ENCODE measurements at regions not wholly inside any gene's neighbourhood (a gene's known extent, or its start where the extent isn't known, plus 50 kb on each side); places are given as distances from the start of the nearest gene placed in this dataset.

DNA sequence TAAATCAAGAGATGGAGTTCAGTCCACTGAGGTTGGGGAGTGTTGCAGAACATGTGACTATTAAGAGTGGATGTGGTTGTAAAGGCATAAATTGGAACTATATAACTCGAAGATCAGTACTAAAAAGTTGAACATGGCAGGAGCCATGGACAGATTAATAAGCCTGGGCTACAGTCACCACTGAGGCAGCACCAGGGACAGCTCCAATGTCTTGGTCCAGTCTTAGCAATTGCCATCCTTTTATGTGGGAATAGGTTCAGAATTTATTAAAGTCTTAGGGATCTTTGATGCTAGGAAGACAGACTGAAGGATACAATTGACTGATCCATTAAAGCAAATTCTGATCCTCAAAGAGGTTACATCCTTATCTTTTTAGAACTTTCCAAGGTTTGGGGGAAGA lies 156.6 kb downstream of the ADRA2A start:
- no peak overlapping the region for H3K4ac ChIP-seq (replicated peaks; ENCODE audit: insufficient read length, low read depth, low read length)
- no peak overlapping the region for H4K5ac ChIP-seq (ENCODE audit: insufficient read length, low read depth, low read length)
- ChIA-PET POLR2A (ENCODE audit: partially characterized antibody) (no interaction called here), CTCF (ENCODE audit: partially characterized antibody) (no interaction called here)
- no peak overlapping the region for H3K18ac ChIP-seq (ENCODE audit: extremely low read depth, low read length)
- H3K9me3 ChIP-seq (ENCODE audit: insufficient read depth in 2 of 2, low read depth in 1 of 2, low read length in 1 of 2): no peaks in the 10 kb centered on the region
- DNase-seq (ENCODE audit: low read depth in 1 of 2, low spot score in 2 of 2) (no peak), FAIRE-seq (no peak)
- no peak overlapping the region for H2BK120ac ChIP-seq (replicated peaks; ENCODE audit: low read depth, low read length)
- no peak overlapping the region for H4K8ac ChIP-seq (ENCODE audit: extremely low read depth, insufficient read depth, low read length)
- no peak overlapping the region for H3K14ac ChIP-seq (ENCODE audit: insufficient read length)
- no peaks in the 10 kb centered on the region for H4K20me1 ChIP-seq (replicated peaks in 1 of 2; ENCODE audit: control insufficient read depth in 1 of 2, insufficient read depth in 2 of 2, low read length in 2 of 2)
- H3K4me1 ChIP-seq (replicated peaks in 1 of 4; ENCODE audit: control insufficient read depth in 3 of 4, insufficient read depth in 4 of 4, low read length in 3 of 4): no peaks in the 10 kb centered on the region
- WGBS, 2 experiments (ENCODE audit: extremely low coverage in 1 of 2, insufficient coverage in 1 of 2, insufficient read length in 1 of 2, insufficient replicate concordance in 2 of 2, low coverage in 1 of 2, low lambda C conversion rate in 2 of 2, missing lambda C conversion rate in 1 of 2): 94% methylated on average over 1 of the region's 1 CpG; no CpG with 5 or more reads in 1 of the 2 experiments
- no peaks in the 10 kb centered on the region for H3K79me1 ChIP-seq (ENCODE audit: low read depth, low read length)
- no peak overlapping the region for H3K27ac ChIP-seq (ENCODE audit: low read depth, low read length)
- H2BK5ac ChIP-seq (ENCODE audit: low read depth, low read length): no peak overlapping the region
- H3K4me3 ChIP-seq (ENCODE audit: extremely low read depth in 1 of 4, insufficient read depth in 2 of 4, low read depth in 3 of 4, low read length in 4 of 4): no peak overlapping the region
- no peak overlapping the region for H2AK5ac ChIP-seq (ENCODE audit: low read depth, low read length)
- H3K56ac ChIP-seq (replicated peaks; ENCODE audit: insufficient read length, low read depth, low read length): no peak overlapping the region
- no peak overlapping the region for H2BK15ac ChIP-seq (ENCODE audit: low read length)
- no peaks in the 10 kb centered on the region for H3K79me2 ChIP-seq (ENCODE audit: control insufficient read depth in 1 of 2, insufficient read depth in 2 of 2, low read length in 2 of 2)
- no peak overlapping the region for H2BK20ac ChIP-seq (ENCODE audit: low read length)
- no peaks in the 10 kb centered on the region for H3K27me3 ChIP-seq (replicated peaks in 1 of 4; ENCODE audit: control insufficient read depth in 3 of 4, extremely low read depth in 1 of 4, insufficient read depth in 3 of 4, low read length in 3 of 4)
- no peak overlapping the region for H2AFZ ChIP-seq (ENCODE audit: low read length)
- no peak overlapping the region for H2BK12ac ChIP-seq (ENCODE audit: low read depth, low read length)
- no peaks in the 10 kb centered on the region for H3K36me3 ChIP-seq (ENCODE audit: control insufficient read depth in 2 of 4, insufficient read depth in 4 of 4, low read length in 3 of 4)
- H3K9ac ChIP-seq (replicated peaks in 1 of 4; ENCODE audit: extremely low read depth in 1 of 4, low read depth in 3 of 4, low read length in 3 of 4): no peak overlapping the region
- H3K4me2 ChIP-seq (ENCODE audit: insufficient read depth in 1 of 2, low read depth in 2 of 2, low read length in 2 of 2): no peak overlapping the region
- H3K23me2 ChIP-seq (ENCODE audit: low read depth, low read length): no peaks in the 10 kb centered on the region
- no peak overlapping the region for H3K23ac ChIP-seq (ENCODE audit: insufficient read length)
- H4K91ac ChIP-seq (replicated peaks; ENCODE audit: insufficient read length, low read length): no peak overlapping the region
- no peak for TF ChIP-seq KDM4A (IDR thresholded peaks at IDR 0.05; ENCODE audit: low read depth, low read length, severe bottlenecking)
- no peak for TF ChIP-seq TBP (IDR thresholded peaks at IDR 0.05; ENCODE audit: low read depth, low read length)
- TF ChIP-seq HDAC6 (IDR thresholded peaks at IDR 0.05; ENCODE audit: low read depth, low read length): no peak
- TF ChIP-seq POU5F1 (IDR thresholded peaks at IDR 0.05; ENCODE audit: low read depth, low read length): no peak

Measured in H1 (cell line).